ENCODE measurements at regions not wholly inside any gene's neighbourhood (a gene's known extent, or its start where the extent isn't known, plus 50 kb on each side); places are given as distances from the start of the nearest gene placed in this dataset.

DNA sequence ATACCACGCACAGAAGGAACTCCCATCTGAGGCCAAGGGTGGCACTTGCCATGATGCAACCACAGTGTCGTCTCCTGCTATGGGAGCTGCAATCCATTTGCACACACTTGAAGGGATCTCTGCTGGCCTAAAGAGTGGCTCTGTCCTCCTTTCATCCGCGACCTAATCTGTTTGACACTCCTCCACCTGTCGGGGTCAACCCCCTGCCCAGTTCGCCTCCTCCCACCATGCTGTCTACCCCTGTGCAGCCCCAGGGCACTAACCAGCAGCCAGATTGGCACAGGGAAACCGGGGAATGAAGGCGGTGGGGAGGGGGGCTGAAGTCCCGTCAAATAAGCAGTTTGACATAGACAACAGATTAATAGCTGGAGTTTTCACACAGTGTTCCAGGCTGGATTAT is 58.1 kb upstream of the FOXQ1 start:
- peaks cover 17% of the 10 kb centered on the region for H3K4me1 Mint-ChIP-seq (ENCODE audit: low read depth, unreplicated experiment)
- no peaks in the 10 kb centered on the region for H3K27me3 Mint-ChIP-seq (ENCODE audit: unreplicated experiment)
- BruUV-seq (replicated peaks): no TSS peak
- no peak overlapping the region for H3K27ac Mint-ChIP-seq (ENCODE audit: unreplicated experiment)
- DNase-seq: no peak
- CTCF ChIA-PET: no interaction called here
- TF ChIP-seq, protein P1, sequence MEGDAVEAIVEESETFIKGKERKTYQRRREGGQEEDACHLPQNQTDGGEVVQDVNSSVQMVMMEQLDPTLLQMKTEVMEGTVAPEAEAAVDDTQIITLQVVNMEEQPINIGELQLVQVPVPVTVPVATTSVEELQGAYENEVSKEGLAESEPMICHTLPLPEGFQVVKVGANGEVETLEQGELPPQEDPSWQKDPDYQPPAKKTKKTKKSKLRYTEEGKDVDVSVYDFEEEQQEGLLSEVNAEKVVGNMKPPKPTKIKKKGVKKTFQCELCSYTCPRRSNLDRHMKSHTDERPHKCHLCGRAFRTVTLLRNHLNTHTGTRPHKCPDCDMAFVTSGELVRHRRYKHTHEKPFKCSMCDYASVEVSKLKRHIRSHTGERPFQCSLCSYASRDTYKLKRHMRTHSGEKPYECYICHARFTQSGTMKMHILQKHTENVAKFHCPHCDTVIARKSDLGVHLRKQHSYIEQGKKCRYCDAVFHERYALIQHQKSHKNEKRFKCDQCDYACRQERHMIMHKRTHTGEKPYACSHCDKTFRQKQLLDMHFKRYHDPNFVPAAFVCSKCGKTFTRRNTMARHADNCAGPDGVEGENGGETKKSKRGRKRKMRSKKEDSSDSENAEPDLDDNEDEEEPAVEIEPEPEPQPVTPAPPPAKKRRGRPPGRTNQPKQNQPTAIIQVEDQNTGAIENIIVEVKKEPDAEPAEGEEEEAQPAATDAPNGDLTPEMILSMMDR (IDR thresholded peaks at IDR 0.05; ENCODE audit: unreplicated experiment): no peak
- no peak overlapping the region for H3K4me3 Mint-ChIP-seq (ENCODE audit: low read depth, unreplicated experiment)
- intact Hi-C loops (cut with micrococcal nuclease; ENCODE audit: unreplicated experiment): no loop called here
- no peaks in the 10 kb centered on the region for H3K9me3 Mint-ChIP-seq (ENCODE audit: low read depth, unreplicated experiment)
- peaks cover 8% of the 10 kb centered on the region for H3K36me3 Mint-ChIP-seq (ENCODE audit: insufficient read depth, unreplicated experiment)

DNA sequence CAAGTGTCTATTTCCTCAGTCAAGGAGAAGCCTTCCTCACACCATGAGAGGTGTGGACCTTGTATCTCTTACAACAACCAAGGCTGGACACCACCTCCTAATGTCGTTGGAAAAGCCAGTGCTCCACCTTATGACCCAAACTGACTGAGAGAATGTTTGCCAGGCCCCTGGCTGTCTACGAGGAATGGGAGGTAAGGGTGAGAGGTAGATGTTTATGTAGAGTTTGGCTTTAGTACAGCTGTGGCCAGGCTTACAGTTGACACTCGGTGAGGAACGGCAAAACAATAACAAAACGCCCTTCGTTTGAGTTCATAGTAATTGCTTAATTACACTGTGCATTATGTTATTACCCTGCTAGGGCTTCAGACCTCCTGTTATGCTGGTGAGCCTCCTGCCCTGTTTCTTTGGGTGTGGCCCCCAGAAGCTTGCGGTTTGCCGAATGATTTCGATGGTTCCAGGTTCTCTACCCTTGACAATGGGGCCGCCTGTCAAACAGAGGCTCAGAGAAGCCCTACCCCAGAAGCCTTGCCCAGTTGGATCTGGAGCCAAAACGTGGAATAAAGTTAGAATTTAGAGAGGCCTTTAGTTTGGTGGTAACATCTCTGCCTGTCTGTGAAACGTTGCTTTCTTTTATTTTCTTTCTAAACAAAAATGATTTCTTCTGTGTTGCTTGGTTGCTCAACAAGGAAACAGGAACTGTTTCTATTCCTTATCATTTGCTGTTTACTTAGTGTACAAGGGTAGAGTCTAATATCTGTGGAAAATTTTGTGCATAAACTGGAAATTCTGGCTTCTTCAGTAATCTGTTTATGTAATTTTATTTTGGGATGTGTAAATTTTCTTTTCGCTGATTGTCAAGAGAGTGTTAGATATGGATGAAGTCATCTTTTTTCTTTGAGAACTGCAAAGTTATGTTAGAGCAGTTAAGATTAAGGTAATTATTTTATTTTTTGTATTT is 60.4 kb upstream of the FOXQ1 start:
- DNase-seq: peak; percentile 55
- no peaks in the 10 kb centered on the region for H3K27me3 Mint-ChIP-seq (ENCODE audit: unreplicated experiment)

DNA sequence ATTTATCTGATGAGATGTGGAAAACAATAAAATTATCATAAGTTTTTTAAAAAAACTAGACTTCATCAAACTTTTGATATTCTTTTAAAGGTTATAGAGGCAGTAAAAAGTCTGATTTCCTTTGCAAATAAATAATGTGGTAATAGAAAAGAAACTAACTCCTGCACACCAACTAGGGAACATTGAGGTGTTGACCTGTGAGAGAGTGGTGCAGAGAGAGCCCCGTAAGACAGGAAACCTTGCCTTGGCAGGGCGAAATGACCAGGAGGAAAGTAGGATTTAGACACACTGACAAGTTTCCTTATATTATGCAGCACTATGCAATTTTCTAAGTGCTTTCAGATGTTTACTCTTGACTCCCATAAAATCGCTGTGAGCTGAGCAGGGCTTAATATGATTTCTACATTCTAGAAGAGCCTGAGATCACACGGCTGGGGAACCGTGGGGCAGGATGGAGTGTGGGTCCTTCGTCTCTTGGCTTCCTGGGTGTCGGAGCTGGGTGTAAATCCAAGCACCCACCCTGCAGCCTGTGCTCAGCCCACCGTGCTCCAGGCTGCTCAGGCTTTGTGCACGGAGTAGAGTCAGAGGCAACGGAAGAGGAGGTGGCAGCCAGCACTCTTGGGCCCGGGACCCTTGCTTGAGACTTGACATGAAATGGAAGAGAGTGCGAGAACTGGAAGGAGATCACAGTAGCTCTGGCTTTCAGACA is 61.3 kb upstream of the FOXQ1 start:
- TF ChIP-seq, protein P1 (IDR thresholded peaks at IDR 0.05; ENCODE audit: unreplicated experiment): no peak
- Mint-ChIP-seq H3K4me1 (ENCODE audit: low read depth, unreplicated experiment) (peaks cover 17% of the 10 kb centered on the region), H3K27ac (ENCODE audit: unreplicated experiment) (peak overlapping the region; percentile 85), H3K9me3 (ENCODE audit: low read depth, unreplicated experiment) (no peaks in the 10 kb centered on the region), H3K4me3 (ENCODE audit: low read depth, unreplicated experiment) (no peak overlapping the region), H3K36me3 (ENCODE audit: insufficient read depth, unreplicated experiment) (peaks cover 8% of the 10 kb centered on the region), H3K27me3 (ENCODE audit: unreplicated experiment) (no peaks in the 10 kb centered on the region)
- CTCF ChIA-PET: interaction anchor here (0.6 kb wide), 1 partner anchor 27 kb away, joined by 6 read pairs; no protein-coding TSS in a partner anchor
- DNase-seq: no peak
- BruUV-seq (replicated peaks): no TSS peak
- intact Hi-C loops (cut with micrococcal nuclease; ENCODE audit: unreplicated experiment): loop anchor here (2.0 kb wide), 1 partner anchor 136 kb away; no protein-coding TSS in a partner anchor

More for the DNA sequence above, 60.4 kb upstream of the FOXQ1 start:
- TF ChIP-seq, protein P1 (IDR thresholded peaks at IDR 0.05; ENCODE audit: unreplicated experiment): no peak
- H3K4me1 Mint-ChIP-seq (ENCODE audit: low read depth, unreplicated experiment): peaks cover 17% of the 10 kb centered on the region
- H3K4me3 Mint-ChIP-seq (ENCODE audit: low read depth, unreplicated experiment): peak overlapping the region; percentile 29
- CTCF ChIA-PET: interaction anchor here (0.6 kb wide), 1 partner anchor 28 kb away, joined by 6 read pairs; no protein-coding TSS in a partner anchor
- intact Hi-C loops (cut with micrococcal nuclease; ENCODE audit: unreplicated experiment): loop anchor here (2.0 kb wide), 1 partner anchor 137 kb away; no protein-coding TSS in a partner anchor
- no peaks in the 10 kb centered on the region for H3K9me3 Mint-ChIP-seq (ENCODE audit: low read depth, unreplicated experiment)
- H3K27ac Mint-ChIP-seq (ENCODE audit: unreplicated experiment): peak overlapping the region; percentile 85
- peaks cover 8% of the 10 kb centered on the region for H3K36me3 Mint-ChIP-seq (ENCODE audit: insufficient read depth, unreplicated experiment)
- BruUV-seq (replicated peaks): no TSS peak

- DNase-seq: no peak
- TF ChIP-seq, protein P1 (IDR thresholded peaks at IDR 0.05; ENCODE audit: unreplicated experiment): no peak
- intact Hi-C loops (cut with micrococcal nuclease; ENCODE audit: unreplicated experiment): no loop called here
- H3K4me3 Mint-ChIP-seq (ENCODE audit: low read depth, unreplicated experiment): no peak overlapping the region
- H3K9me3 Mint-ChIP-seq (ENCODE audit: low read depth, unreplicated experiment): no peaks in the 10 kb centered on the region
- CTCF ChIA-PET: no interaction called here
- BruUV-seq (replicated peaks): no TSS peak
- H3K4me1 Mint-ChIP-seq (ENCODE audit: low read depth, unreplicated experiment): peaks cover 17% of the 10 kb centered on the region
- no peak overlapping the region for H3K27ac Mint-ChIP-seq (ENCODE audit: unreplicated experiment)
- H3K36me3 Mint-ChIP-seq (ENCODE audit: insufficient read depth, unreplicated experiment): peaks cover 8% of the 10 kb centered on the region
- no peaks in the 10 kb centered on the region for H3K27me3 Mint-ChIP-seq (ENCODE audit: unreplicated experiment)
These were observed 64.0 kb upstream of the FOXQ1 start for GRCh38 chr6:1247894-1248293.
